HUES48 (cell line): ENCODE measurements at regions not wholly inside any gene's neighbourhood (a gene's known extent, or its start where the extent isn't known, plus 50 kb on each side); places are given as distances from the start of the nearest gene placed in this dataset.
"Not testable (repeated sequence)": the region's sequence is repeated elsewhere in the genome, so short reads cannot be mapped to it uniquely, and the experiment has no call there.

Experiments used
- H3K27ac ChIP-seq: one replicate; pipeline ENCODE4 v1.7.0; 2013; ENCODE audit warnings: low read depth, low read length, inconsistent platforms
- H3K27me3 ChIP-seq: 2 replicates; pipeline ENCODE4 v1.6.1; 2013; ENCODE audit warnings: mild to moderate bottlenecking, low read length; ENCODE audit not compliant: control insufficient read depth, insufficient read depth
- H3K36me3 ChIP-seq: 2 replicates; pipeline ENCODE4 v1.6.1; 2013; ENCODE audit warnings: low read length; ENCODE audit not compliant: control insufficient read depth, insufficient read depth
- H3K4me1 ChIP-seq: 2 replicates; pipeline ENCODE4 v1.6.1; 2013; ENCODE audit warnings: mild to moderate bottlenecking, low read length; ENCODE audit not compliant: control insufficient read depth, insufficient read depth
- H3K4me3 ChIP-seq: 2 replicates; pipeline ENCODE4 v1.5.1; 2013; ENCODE audit warnings: mild to moderate bottlenecking, low read depth, low read length
- H3K9ac ChIP-seq: 2 replicates; pipeline ENCODE4 v1.6.1; 2013; ENCODE audit warnings: mild to moderate bottlenecking, low read depth, low read length, moderate library complexity
- H3K9me3 ChIP-seq: 2 replicates; pipeline ENCODE4 v1.6.1; 2013; ENCODE audit warnings: low read length; ENCODE audit not compliant: control insufficient read depth, insufficient read depth

DNA sequence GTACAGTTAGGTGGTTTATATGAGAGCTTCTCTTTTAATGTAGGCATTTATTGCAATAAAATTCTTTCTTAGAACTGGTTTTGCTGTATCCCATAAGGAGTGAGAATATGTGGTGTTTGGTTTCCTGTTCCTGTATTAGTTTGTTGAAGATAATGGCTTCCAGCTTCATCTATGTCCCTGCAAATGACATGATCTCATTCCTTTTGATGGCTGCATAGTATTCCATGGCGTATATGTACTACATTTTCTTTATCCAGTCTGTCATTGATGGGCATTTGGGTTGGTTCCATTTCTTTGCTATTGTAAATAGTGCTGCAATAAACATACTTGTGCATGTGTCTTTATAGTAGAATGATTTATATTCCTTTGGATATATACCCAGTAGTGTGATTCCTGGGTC lies 106.7 kb upstream of the IRS4 start:
- H3K27ac ChIP-seq, H3K36me3 ChIP-seq, H3K9ac ChIP-seq, H3K27me3 ChIP-seq, H3K4me3 ChIP-seq, H3K9me3 ChIP-seq: not testable (repeated sequence)
- H3K4me1 ChIP-seq: peaks cover 14% of the 10 kb centered on the region; the same call in 1 of the 2 replicates

- no peaks in the 10 kb centered on the region for H3K4me1 ChIP-seq
- no peaks in the 10 kb centered on the region for H3K36me3 ChIP-seq
- no peak overlapping the region for H3K4me3 ChIP-seq
- no peaks in the 10 kb centered on the region for H3K9me3 ChIP-seq
- H3K9ac ChIP-seq: no peak overlapping the region
- H3K27me3 ChIP-seq: 0 out of 2 replicates have a peak, but pooled peaks cover 3% of the 10 kb centered on the region
- H3K27ac ChIP-seq: no peak overlapping the region
Observed at GRCh38 chrX:108833993-108834392, 97.6 kb upstream of the IRS4 start.

GRCh38 chrX:108811891-108812290 lies 75.5 kb upstream of the IRS4 start:
- H3K27me3 ChIP-seq: no peaks in the 10 kb centered on the region
- H3K9me3 ChIP-seq: 0 out of 2 replicates have a peak, but pooled peaks cover 2% of the 10 kb centered on the region
- H3K9ac ChIP-seq: no peak overlapping the region
- H3K4me3 ChIP-seq: no peak overlapping the region
- H3K36me3 ChIP-seq: no peaks in the 10 kb centered on the region
- H3K27ac ChIP-seq: no peak overlapping the region
- no peaks in the 10 kb centered on the region for H3K4me1 ChIP-seq

DNA sequence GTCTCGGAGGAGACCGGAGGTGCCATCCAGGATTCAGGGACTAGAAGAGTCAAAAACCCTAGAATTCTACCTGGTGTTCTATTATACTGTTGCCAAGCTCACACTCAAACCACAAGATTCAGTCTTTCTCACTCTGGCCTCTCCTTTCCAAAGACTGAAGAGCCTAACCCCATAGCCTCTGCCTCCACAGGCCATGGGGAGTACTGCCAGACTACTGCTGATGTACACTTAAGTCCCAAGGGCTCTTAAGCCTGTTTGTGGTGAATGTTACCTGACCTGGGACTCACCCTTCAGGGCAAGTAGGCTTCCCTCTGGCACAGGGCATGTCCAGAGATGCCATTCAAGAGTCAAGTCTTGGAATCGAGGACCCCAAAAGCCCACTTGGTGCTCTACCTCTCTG lies 58.9 kb upstream of the IRS4 start:
- Histone ChIP-seq H3K36me3 (no peaks in the 10 kb centered on the region), H3K27me3 (no peaks in the 10 kb centered on the region), H3K9ac (no peak overlapping the region), H3K27ac (no peak overlapping the region), H3K9me3 (peaks cover 7% of the 10 kb centered on the region), H3K4me3 (no peak overlapping the region), H3K4me1 (no peaks in the 10 kb centered on the region)
